ENCODE measurements at regions not wholly inside any gene's neighbourhood (a gene's known extent, or its start where the extent isn't known, plus 50 kb on each side); places are given as distances from the start of the nearest gene placed in this dataset.

- Histone ChIP-seq H3K27me3 (ENCODE audit: control insufficient read depth in 2 of 2, insufficient read depth in 1 of 2, low read length in 1 of 2) (peaks cover under 1 to 2% of the 10 kb centered on the region in 2 donors), H3K4me1 (ENCODE audit: control insufficient read depth in 2 of 2, insufficient read depth in 2 of 2, low read length in 2 of 2) (no peaks in the 10 kb centered on the region), H3K9me3 (ENCODE audit: control insufficient read depth in 2 of 2, insufficient read depth in 1 of 2, low read length in 1 of 2) (no peaks in the 10 kb centered on the region), H3K36me3 (ENCODE audit: control insufficient read depth in 2 of 2, insufficient read depth in 2 of 2, low read length in 1 of 2) (no peaks in the 10 kb centered on the region), H3K27ac (ENCODE audit: low read depth in 1 of 2, low read length in 1 of 2) (no peak overlapping the region), H3K4me3 (ENCODE audit: low read length in 2 of 2) (no peak overlapping the region)
- WGBS = 89% methylated on average over 9 of the region's 9 CpGs
- DNase-seq (ENCODE audit: low read depth in 6 of 9, low spot score in 9 of 9) = no peak
Observed at GRCh38 chr11:116167706-116168458, 604.9 kb downstream of the BUD13 start.

GRCh38 chr11:116166573-116167465 is 606.0 kb downstream of the BUD13 start:
- Histone ChIP-seq H3K27ac (ENCODE audit: low read depth in 1 of 2, low read length in 1 of 2) (no peak overlapping the region), H3K9me3 (ENCODE audit: control insufficient read depth in 2 of 2, insufficient read depth in 1 of 2, low read length in 1 of 2) (no peaks in the 10 kb centered on the region), H3K4me1 (ENCODE audit: control insufficient read depth in 2 of 2, insufficient read depth in 2 of 2, low read length in 2 of 2) (no peaks in the 10 kb centered on the region), H3K27me3 (ENCODE audit: control insufficient read depth in 2 of 2, insufficient read depth in 1 of 2, low read length in 1 of 2) (peaks cover 2 to 8% of the 10 kb centered on the region in 2 donors), H3K36me3 (ENCODE audit: control insufficient read depth in 2 of 2, insufficient read depth in 2 of 2, low read length in 1 of 2) (no peaks in the 10 kb centered on the region), H3K4me3 (ENCODE audit: low read length in 2 of 2) (no peak overlapping the region)
- WGBS = 56% methylated on average over 9 of the region's 9 CpGs
- DNase-seq (ENCODE audit: low read depth in 6 of 9, low spot score in 9 of 9) = no peak

GRCh38 chr11:116164843-116165242 is 607.9 kb downstream of the BUD13 start:
- H3K27me3 ChIP-seq (ENCODE audit: control insufficient read depth in 2 of 2, insufficient read depth in 1 of 2, low read length in 1 of 2) = peaks cover 2 to 8% of the 10 kb centered on the region in 2 donors
- 71% methylated on average over 5 of the region's 5 CpGs for WGBS
- no peak overlapping the region for H3K27ac ChIP-seq (ENCODE audit: low read depth in 1 of 2, low read length in 1 of 2)
- no peak overlapping the region for H3K4me3 ChIP-seq (ENCODE audit: low read length in 2 of 2)
- H3K9me3 ChIP-seq (ENCODE audit: control insufficient read depth in 2 of 2, insufficient read depth in 1 of 2, low read length in 1 of 2) = no peaks in the 10 kb centered on the region
- DNase-seq (ENCODE audit: low read depth in 6 of 9, low spot score in 9 of 9) = no peak
- no peaks in the 10 kb centered on the region for H3K4me1 ChIP-seq (ENCODE audit: control insufficient read depth in 2 of 2, insufficient read depth in 2 of 2, low read length in 2 of 2)
- H3K36me3 ChIP-seq (ENCODE audit: control insufficient read depth in 2 of 2, insufficient read depth in 2 of 2, low read length in 1 of 2) = no peaks in the 10 kb centered on the region

GRCh38 chr11:116162886-116163230 is 609.9 kb downstream of the BUD13 start:
- no peak for DNase-seq (ENCODE audit: low read depth in 6 of 9, low spot score in 9 of 9)
- Histone ChIP-seq H3K9me3 (ENCODE audit: control insufficient read depth in 2 of 2, insufficient read depth in 1 of 2, low read length in 1 of 2) (no peaks in the 10 kb centered on the region), H3K4me3 (ENCODE audit: low read length in 2 of 2) (no peak overlapping the region), H3K27ac (ENCODE audit: low read depth in 1 of 2, low read length in 1 of 2) (no peak overlapping the region), H3K36me3 (ENCODE audit: control insufficient read depth in 2 of 2, insufficient read depth in 2 of 2, low read length in 1 of 2) (no peaks in the 10 kb centered on the region), H3K4me1 (ENCODE audit: control insufficient read depth in 2 of 2, insufficient read depth in 2 of 2, low read length in 2 of 2) (no peaks in the 10 kb centered on the region), H3K27me3 (ENCODE audit: control insufficient read depth in 2 of 2, insufficient read depth in 1 of 2, low read length in 1 of 2) (peaks cover 2 to 8% of the 10 kb centered on the region in 2 donors)
- 22% methylated on average over 11 of the region's 11 CpGs for WGBS

- Histone ChIP-seq H3K4me1 (ENCODE audit: control insufficient read depth in 2 of 2, insufficient read depth in 2 of 2, low read length in 2 of 2) (no peaks in the 10 kb centered on the region), H3K36me3 (ENCODE audit: control insufficient read depth in 2 of 2, insufficient read depth in 2 of 2, low read length in 1 of 2) (no peaks in the 10 kb centered on the region), H3K4me3 (ENCODE audit: low read length in 2 of 2) (no peak overlapping the region), H3K27me3 (ENCODE audit: control insufficient read depth in 2 of 2, insufficient read depth in 1 of 2, low read length in 1 of 2) (peaks cover 2 to 8% of the 10 kb centered on the region in 2 donors), H3K9me3 (ENCODE audit: control insufficient read depth in 2 of 2, insufficient read depth in 1 of 2, low read length in 1 of 2) (no peaks in the 10 kb centered on the region), H3K27ac (ENCODE audit: low read depth in 1 of 2, low read length in 1 of 2) (no peak overlapping the region)
- WGBS = 66% methylated on average over 20 of the region's 20 CpGs
- no peak for DNase-seq (ENCODE audit: low read depth in 6 of 9, low spot score in 9 of 9)
Observed at GRCh38 chr11:116162086-116162885, 610.5 kb downstream of the BUD13 start.

- Histone ChIP-seq H3K9me3 (ENCODE audit: control insufficient read depth in 2 of 2, insufficient read depth in 1 of 2, low read length in 1 of 2) (peaks cover 0 to 1% of the 10 kb centered on the region in 2 donors), H3K27ac (ENCODE audit: low read depth in 1 of 2, low read length in 1 of 2) (no peak overlapping the region), H3K27me3 (ENCODE audit: control insufficient read depth in 2 of 2, insufficient read depth in 1 of 2, low read length in 1 of 2) (peaks cover 0 to 2% of the 10 kb centered on the region in 2 donors), H3K4me1 (ENCODE audit: control insufficient read depth in 2 of 2, insufficient read depth in 2 of 2, low read length in 2 of 2) (no peaks in the 10 kb centered on the region), H3K4me3 (ENCODE audit: low read length in 2 of 2) (no peak overlapping the region), H3K36me3 (ENCODE audit: control insufficient read depth in 2 of 2, insufficient read depth in 2 of 2, low read length in 1 of 2) (no peaks in the 10 kb centered on the region)
- 90% methylated on average over 2 of the region's 2 CpGs for WGBS
- no peak for DNase-seq (ENCODE audit: low read depth in 6 of 9, low spot score in 9 of 9)
Observed at GRCh38 chr11:116148645-116149044, 624.1 kb downstream of the BUD13 start.

GRCh38 chr11:116148056-116148455 is 624.7 kb downstream of the BUD13 start:
- no peak for DNase-seq (ENCODE audit: low read depth in 6 of 9, low spot score in 9 of 9)
- 62% methylated on average over 10 of the region's 10 CpGs for WGBS
- no peaks in the 10 kb centered on the region for H3K4me1 ChIP-seq (ENCODE audit: control insufficient read depth in 2 of 2, insufficient read depth in 2 of 2, low read length in 2 of 2)
- peaks cover 0 to 1% of the 10 kb centered on the region in 2 donors for H3K9me3 ChIP-seq (ENCODE audit: control insufficient read depth in 2 of 2, insufficient read depth in 1 of 2, low read length in 1 of 2)
- no peaks in the 10 kb centered on the region for H3K36me3 ChIP-seq (ENCODE audit: control insufficient read depth in 2 of 2, insufficient read depth in 2 of 2, low read length in 1 of 2)
- no peak overlapping the region for H3K4me3 ChIP-seq (ENCODE audit: low read length in 2 of 2)
- peaks cover 0 to 2% of the 10 kb centered on the region in 2 donors for H3K27me3 ChIP-seq (ENCODE audit: control insufficient read depth in 2 of 2, insufficient read depth in 1 of 2, low read length in 1 of 2)
- no peak overlapping the region for H3K27ac ChIP-seq (ENCODE audit: low read depth in 1 of 2, low read length in 1 of 2)

- DNase-seq (ENCODE audit: low read depth in 6 of 9, low spot score in 9 of 9) = no peak
- Histone ChIP-seq H3K27ac (ENCODE audit: low read depth in 1 of 2, low read length in 1 of 2) (no peak overlapping the region), H3K9me3 (ENCODE audit: control insufficient read depth in 2 of 2, insufficient read depth in 1 of 2, low read length in 1 of 2) (peaks cover 0 to 1% of the 10 kb centered on the region in 2 donors), H3K4me3 (ENCODE audit: low read length in 2 of 2) (no peak overlapping the region), H3K36me3 (ENCODE audit: control insufficient read depth in 2 of 2, insufficient read depth in 2 of 2, low read length in 1 of 2) (no peaks in the 10 kb centered on the region), H3K4me1 (ENCODE audit: control insufficient read depth in 2 of 2, insufficient read depth in 2 of 2, low read length in 2 of 2) (no peaks in the 10 kb centered on the region), H3K27me3 (ENCODE audit: control insufficient read depth in 2 of 2, insufficient read depth in 1 of 2, low read length in 1 of 2) (peaks cover 0 to 2% of the 10 kb centered on the region in 2 donors)
- 89% methylated on average over 14 of the region's 14 CpGs for WGBS
Observed at GRCh38 chr11:116145187-116145865, 627.5 kb downstream of the BUD13 start.

Data from thymus (tissue), 11 donors.